GM20000 (cell line): ENCODE measurements at regions not wholly inside any gene's neighbourhood (a gene's known extent, or its start where the extent isn't known, plus 50 kb on each side); places are given as distances from the start of the nearest gene placed in this dataset.

Experiments
- DNase-seq: peaks from one replicate; pipeline ENCODE4 v3.0.0; 2012; ENCODE audit warnings: low spot score
- TF ChIP-seq, protein P1 (sequence below): IDR thresholded peaks from 2 replicates; pipeline ENCODE4 v1.5.1; 2012; ENCODE audit warnings: mild to moderate bottlenecking, control low read depth; ENCODE audit errors: extremely low read depth, missing control alignments

DNA sequence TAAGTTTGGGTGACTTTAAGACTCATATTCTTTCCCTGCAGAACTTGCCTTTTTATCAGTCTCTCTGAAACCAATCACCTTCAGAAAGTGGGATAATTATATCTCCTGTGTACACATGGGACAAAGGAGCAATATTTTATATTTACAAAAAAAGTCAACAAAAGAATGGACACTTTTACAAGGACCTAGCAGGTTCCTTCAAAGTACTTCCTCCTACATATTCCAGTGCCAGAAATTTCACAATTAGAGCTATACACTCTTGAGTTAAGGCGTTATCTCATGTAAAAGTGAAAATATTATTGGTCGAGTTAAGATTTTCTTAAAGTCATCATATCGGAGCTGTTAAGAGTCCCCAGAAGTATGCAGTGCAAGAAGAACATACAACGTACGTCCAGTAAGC, 98.9 kb upstream of the MAFB start:
- DNase-seq: no peak
- TF ChIP-seq, protein P1, sequence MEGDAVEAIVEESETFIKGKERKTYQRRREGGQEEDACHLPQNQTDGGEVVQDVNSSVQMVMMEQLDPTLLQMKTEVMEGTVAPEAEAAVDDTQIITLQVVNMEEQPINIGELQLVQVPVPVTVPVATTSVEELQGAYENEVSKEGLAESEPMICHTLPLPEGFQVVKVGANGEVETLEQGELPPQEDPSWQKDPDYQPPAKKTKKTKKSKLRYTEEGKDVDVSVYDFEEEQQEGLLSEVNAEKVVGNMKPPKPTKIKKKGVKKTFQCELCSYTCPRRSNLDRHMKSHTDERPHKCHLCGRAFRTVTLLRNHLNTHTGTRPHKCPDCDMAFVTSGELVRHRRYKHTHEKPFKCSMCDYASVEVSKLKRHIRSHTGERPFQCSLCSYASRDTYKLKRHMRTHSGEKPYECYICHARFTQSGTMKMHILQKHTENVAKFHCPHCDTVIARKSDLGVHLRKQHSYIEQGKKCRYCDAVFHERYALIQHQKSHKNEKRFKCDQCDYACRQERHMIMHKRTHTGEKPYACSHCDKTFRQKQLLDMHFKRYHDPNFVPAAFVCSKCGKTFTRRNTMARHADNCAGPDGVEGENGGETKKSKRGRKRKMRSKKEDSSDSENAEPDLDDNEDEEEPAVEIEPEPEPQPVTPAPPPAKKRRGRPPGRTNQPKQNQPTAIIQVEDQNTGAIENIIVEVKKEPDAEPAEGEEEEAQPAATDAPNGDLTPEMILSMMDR: no peak

DNA sequence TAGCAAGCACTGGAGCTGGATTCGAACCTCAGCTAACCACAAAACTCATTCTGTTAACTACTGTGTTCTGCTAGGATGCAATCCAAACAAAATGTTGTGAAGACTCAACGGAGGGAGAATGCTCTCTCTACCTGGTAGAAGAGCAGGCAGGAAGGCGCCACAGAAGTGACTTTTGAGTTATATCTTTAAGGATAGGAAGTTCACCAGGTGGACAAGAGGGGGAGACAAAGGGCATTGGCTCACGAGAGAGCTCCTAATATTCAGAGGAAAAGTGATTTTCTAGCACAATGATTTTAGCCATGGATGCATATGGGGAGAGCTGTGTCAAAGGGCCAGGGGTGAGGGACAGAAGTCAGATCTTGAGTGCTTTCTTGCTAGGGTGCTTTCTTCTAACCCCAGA, 108.4 kb upstream of the MAFB start:
- TF ChIP-seq, protein P1: peak; percentile 32
- DNase-seq: peak; percentile 16

DNA sequence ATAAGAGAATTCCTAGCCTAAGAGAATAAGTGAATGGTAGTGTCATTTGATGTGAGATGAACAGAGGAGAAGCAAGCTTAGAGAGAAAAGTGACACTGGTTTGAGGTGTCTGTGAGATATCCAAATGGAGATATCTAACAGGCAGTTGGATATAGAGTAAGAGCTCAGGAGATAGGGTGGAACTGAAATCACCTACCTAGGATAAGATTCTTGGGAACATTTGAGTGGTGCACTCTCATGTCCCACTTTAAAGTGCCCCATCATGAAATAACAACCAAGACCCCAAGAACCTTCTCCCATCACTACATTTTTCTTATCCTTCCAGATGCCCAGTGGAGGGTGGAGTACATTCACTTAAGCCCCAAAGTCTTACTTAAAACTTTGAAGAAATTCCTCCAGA, 109.0 kb upstream of the MAFB start:
- TF ChIP-seq, protein P1: no peak
- no peak for DNase-seq

DNA sequence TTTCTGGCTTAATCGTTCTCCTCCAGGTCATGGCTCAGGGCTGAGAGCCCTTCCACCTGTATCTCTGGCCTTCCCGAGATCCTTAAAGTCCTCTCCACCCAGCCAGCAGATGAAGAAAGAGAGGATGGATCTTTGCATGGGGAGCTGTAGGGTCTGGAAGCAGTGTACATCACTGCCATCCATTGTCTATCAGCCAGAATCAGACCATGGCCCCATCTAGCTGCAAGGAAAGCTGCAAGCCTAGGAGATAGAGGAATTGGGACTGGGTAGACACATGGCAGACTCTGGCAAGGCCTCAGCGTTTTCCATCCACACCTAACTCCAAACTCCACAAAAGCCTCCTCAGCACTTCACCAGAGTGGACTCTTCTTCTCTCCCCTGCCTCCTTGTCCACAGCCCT, 113.8 kb upstream of the MAFB start:
- no peak for DNase-seq
- TF ChIP-seq, protein P1: no peak

DNA sequence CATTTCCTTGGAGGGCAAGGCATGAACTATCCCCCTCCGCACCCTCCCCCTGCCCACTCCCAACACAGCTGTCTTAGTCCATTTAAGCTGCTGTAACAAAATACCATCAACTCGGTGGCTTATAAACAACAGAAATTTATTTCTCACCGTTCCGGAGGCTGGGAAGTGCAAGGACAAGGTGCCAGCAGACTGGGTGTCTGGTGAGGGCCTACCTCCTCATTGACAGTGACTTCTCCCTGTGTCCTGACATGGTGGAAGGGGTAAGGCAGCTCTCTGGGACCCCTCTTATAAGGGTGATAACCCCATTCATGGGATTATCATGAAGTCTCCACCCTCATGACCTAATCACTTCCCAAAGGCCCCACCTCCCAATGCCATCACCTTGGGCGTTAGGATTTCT, 114.3 kb upstream of the MAFB start:
- TF ChIP-seq, protein P1: no peak
- DNase-seq: no peak

DNA sequence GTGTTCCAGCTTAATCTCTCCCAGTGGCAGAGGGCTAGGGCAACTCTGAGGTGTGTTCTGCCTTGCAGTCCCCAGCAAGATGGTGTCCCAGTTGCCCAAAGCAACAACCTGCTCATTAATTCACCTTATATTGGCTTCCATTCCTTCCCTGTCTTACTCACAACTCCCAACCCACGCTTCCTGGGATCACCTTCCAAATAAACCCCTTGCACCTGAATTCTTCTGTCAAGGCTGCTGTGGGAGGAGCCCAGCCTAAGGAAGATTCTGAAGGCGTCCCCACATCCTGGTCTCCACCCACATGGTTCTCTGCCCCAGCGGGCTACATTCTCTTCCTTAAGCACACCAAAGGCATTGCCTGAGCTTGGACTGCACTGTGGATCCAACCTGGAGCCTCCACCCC, 116.6 kb upstream of the MAFB start:
- DNase-seq: no peak
- TF ChIP-seq, protein P1: no peak

DNA sequence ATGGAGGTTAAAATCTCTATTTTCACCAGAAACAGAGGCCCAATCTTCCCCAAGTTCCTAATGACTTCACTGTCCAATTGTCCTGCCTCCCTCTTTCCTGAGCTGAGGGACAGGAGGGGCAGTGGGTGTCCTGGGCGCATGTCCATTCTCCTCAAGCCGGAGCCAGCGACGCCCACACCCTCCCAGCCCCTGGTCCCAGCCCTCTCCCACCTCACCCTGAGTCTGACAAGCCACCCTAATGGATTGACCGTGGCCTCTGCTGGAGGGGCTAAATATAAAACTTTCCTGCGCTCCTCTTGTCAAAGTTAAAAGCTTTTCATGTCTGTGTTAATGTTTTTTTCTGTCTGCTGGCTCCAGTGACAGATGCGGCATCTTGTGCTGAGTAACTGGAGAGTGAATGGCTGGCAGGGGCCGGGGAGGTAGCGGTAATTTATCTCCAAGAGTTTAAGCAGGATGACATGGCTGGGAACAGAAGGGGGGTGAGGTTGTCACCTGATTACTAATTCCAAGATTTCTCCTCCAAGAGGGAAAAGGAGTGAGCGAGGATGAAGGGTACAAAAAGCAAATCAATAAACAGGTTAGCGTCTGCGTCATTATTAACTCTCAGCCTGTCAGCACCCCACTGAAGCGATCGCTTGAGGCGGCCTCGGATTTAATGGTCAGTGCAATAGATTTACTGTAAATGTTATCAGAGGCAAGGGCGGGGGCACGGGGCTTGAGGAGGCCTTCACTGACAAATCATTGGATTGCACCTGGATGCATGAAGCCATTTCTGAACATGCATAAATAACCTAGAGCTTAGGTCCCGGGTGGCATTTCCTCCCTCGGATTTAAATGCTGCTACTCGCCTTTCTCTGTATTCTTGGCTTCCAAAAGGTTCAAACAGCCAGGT, 118.1 kb upstream of the MAFB start:
- TF ChIP-seq, protein P1: no peak
- no peak for DNase-seq
